Naive thymus-derived CD4-positive, alpha-beta T cell (primary cell): ENCODE measurements at regions not wholly inside any gene's neighbourhood (a gene's known extent, or its start where the extent isn't known, plus 50 kb on each side); places are given as distances from the start of the nearest gene placed in this dataset.

Source experiments
- ATAC-seq: fragments of 150-1000 bp; cut with Tn5 transposase; 2 replicates; pipeline ENCODE4 v1.10.0; 2021; ENCODE audit warnings: mild to moderate bottlenecking, moderate library complexity
- CTCF ChIA-PET: fragments of 350-600 bp; sonication (Branson Sonifier 250); formaldehyde crosslinking; loops from one replicate; lab custom pipeline; 2021; ENCODE audit warnings: antibody characterized with exemption; lab: Charles Lee
- POLR2A ChIA-PET: fragments of 350-600 bp; sonication (Branson Sonifier 250); formaldehyde crosslinking; loops from one replicate; lab custom pipeline; 2021; ENCODE audit warnings: antibody characterized with exemption, inconsistent platforms; lab: Charles Lee
- DNase-seq, 9 donors: peaks; one replicate each; pipeline versions ENCODE4 v3.0.0 to v3.0.0-alpha.2; 2020 to 2022; ENCODE audit warnings: mixed read lengths in 1 of 9
- H3K27ac ChIP-seq: one replicate; pipeline ENCODE4 v1.7.0; 2013; ENCODE audit warnings: mild to moderate bottlenecking, low read depth, low read length, moderate library complexity
- H3K27me3 ChIP-seq, 2 donors: one replicate each; pipeline ENCODE4 v1.7.0; 2013; ENCODE audit warnings: low read length in 2 of 2, mild to moderate bottlenecking in 2 of 2, moderate library complexity in 2 of 2; ENCODE audit not compliant: control insufficient read depth in 2 of 2, insufficient read depth in 2 of 2
- H3K36me3 ChIP-seq, 3 experiments: 1 replicate in 2 of 3; 2 replicates in 1 of 3; pipeline ENCODE4 v1.7.0; 2013; ENCODE audit warnings: low read length in 3 of 3, mild to moderate bottlenecking in 3 of 3, moderate library complexity in 1 of 3; ENCODE audit not compliant: insufficient read depth in 3 of 3, control insufficient read depth in 2 of 3
- H3K4me1 ChIP-seq, 2 donors: one replicate each; pipeline ENCODE4 v1.7.0; 2013; ENCODE audit warnings: low read length in 2 of 2, mild to moderate bottlenecking in 2 of 2, moderate library complexity in 1 of 2; ENCODE audit not compliant: control insufficient read depth in 2 of 2, insufficient read depth in 2 of 2
- H3K4me3 ChIP-seq: 2 replicates; pipeline ENCODE4 v1.7.0; 2013; ENCODE audit warnings: mild to moderate bottlenecking, low read length
- H3K9me3 ChIP-seq, 3 experiments: 1 replicate in 2 of 3; 2 replicates in 1 of 3; pipeline ENCODE4 v1.7.0; 2013; ENCODE audit warnings: low read length in 3 of 3; ENCODE audit not compliant: control insufficient read depth in 2 of 3
- H3K27ac Mint-ChIP-seq, 9 donors: one replicate each; pipeline ENCODE4 v1.8.0; 2020 to 2022; ENCODE audit warnings: mixed read lengths in 9 of 9, mild to moderate bottlenecking in 8 of 9, moderate library complexity in 5 of 9, inconsistent platforms in 2 of 9
- H3K27me3 Mint-ChIP-seq, 5 donors: one replicate each; pipeline ENCODE4 v1.8.0; 2021 to 2022; ENCODE audit warnings: mixed read lengths in 5 of 5, mild to moderate bottlenecking in 1 of 5
- H3K36me3 Mint-ChIP-seq, 5 donors: one replicate each; pipeline ENCODE4 v1.8.0; 2020 to 2022; ENCODE audit warnings: mixed read lengths in 5 of 5, mild to moderate bottlenecking in 3 of 5, inconsistent platforms in 1 of 5
- H3K4me1 Mint-ChIP-seq, 7 donors: one replicate each; pipeline ENCODE4 v1.8.0; 2020 to 2022; ENCODE audit warnings: mixed read lengths in 7 of 7, mild to moderate bottlenecking in 3 of 7, inconsistent platforms in 1 of 7
- H3K4me3 Mint-ChIP-seq, 10 donors: one replicate each; pipeline ENCODE4 v1.8.0; 2020 to 2022; ENCODE audit warnings: mild to moderate bottlenecking in 10 of 10, mixed read lengths in 10 of 10, moderate library complexity in 6 of 10, inconsistent platforms in 2 of 10
- H3K9me3 Mint-ChIP-seq, 11 donors: one replicate each; pipeline ENCODE4 v1.8.0; 2020 to 2022; ENCODE audit warnings: mixed read lengths in 11 of 11, mild to moderate bottlenecking in 4 of 11, inconsistent platforms in 1 of 11, moderate library complexity in 1 of 11
- intact Hi-C, 2 donors: fragments of 100-400 bp; cut with micrococcal nuclease; formaldehyde crosslinking; loops; one replicate each; pipeline ENCODE4 v1.15.1; 2023

- Mint-ChIP-seq H3K9me3 (peaks cover 0 to 8% (median 0%) of the 10 kb centered on the region in 11 donors), H3K27me3 (no peaks in the 10 kb centered on the region), H3K4me1 (no peaks in the 10 kb centered on the region), H3K36me3 (no peaks in the 10 kb centered on the region), H3K27ac (no peak overlapping the region), H3K4me3 (no peak overlapping the region)
- Histone ChIP-seq H3K27me3 (no peaks in the 10 kb centered on the region), H3K27ac (no peak overlapping the region), H3K36me3 (no peaks in the 10 kb centered on the region), H3K9me3 (no peaks in the 10 kb centered on the region), H3K4me1 (no peaks in the 10 kb centered on the region), H3K4me3 (no peak overlapping the region)
- POLR2A ChIA-PET = no interaction called here
- ATAC-seq (no peak), DNase-seq (no peak)
- CTCF ChIA-PET = no interaction called here
- intact Hi-C loops = no loop called here
Measured at GRCh38 chr9:79040671-79041070, 531.1 kb upstream of the TLE4 start.

DNA sequence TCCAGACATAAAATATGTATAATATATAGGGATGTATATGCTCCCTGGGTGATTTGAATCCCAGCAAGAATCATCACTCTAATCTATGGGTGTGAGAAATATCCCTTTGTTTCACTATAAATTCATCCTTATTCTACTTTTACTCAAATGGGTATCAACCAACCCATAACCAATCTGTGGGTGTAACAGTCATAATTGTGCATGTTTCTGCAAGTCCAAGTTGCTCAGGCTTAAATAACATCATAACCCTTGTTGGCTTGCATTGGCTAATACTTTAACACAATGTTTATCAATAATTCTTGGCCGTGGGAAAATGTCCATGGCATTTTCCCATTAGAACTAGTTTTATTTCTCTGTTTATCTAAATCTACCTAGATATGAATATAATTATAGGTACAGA lies 530.5 kb upstream of the TLE4 start:
- Histone ChIP-seq H3K4me3 (no peak overlapping the region), H3K9me3 (no peaks in the 10 kb centered on the region), H3K27ac (no peak overlapping the region), H3K27me3 (no peaks in the 10 kb centered on the region), H3K4me1 (no peaks in the 10 kb centered on the region), H3K36me3 (no peaks in the 10 kb centered on the region)
- intact Hi-C loops = no loop called here
- Mint-ChIP-seq H3K9me3 (peaks cover 0 to 8% (median 0%) of the 10 kb centered on the region in 11 donors), H3K27ac (no peak overlapping the region), H3K27me3 (no peaks in the 10 kb centered on the region), H3K4me3 (no peak overlapping the region), H3K36me3 (no peaks in the 10 kb centered on the region), H3K4me1 (no peaks in the 10 kb centered on the region)
- CTCF ChIA-PET = no interaction called here
- DNase-seq (no peak), ATAC-seq (no peak)
- POLR2A ChIA-PET = no interaction called here

GRCh38 chr9:79043916-79044315 lies 527.8 kb upstream of the TLE4 start:
- POLR2A ChIA-PET = no interaction called here
- intact Hi-C loops = no loop called here

GRCh38 chr9:79046401-79046800 lies 525.4 kb upstream of the TLE4 start:
- Histone ChIP-seq H3K27me3 (no peaks in the 10 kb centered on the region), H3K4me1 (no peaks in the 10 kb centered on the region), H3K9me3 (no peaks in the 10 kb centered on the region), H3K36me3 (no peaks in the 10 kb centered on the region), H3K27ac (no peak overlapping the region), H3K4me3 (no peak overlapping the region)
- H3K4me3 Mint-ChIP-seq = no peak overlapping the region
- intact Hi-C loops = no loop called here
- DNase-seq (no peak), ATAC-seq (no peak)
- H3K9me3 Mint-ChIP-seq = peaks cover 0 to 1% (median 0%) of the 10 kb centered on the region in 11 donors
- POLR2A ChIA-PET = no interaction called here
- no peaks in the 10 kb centered on the region for H3K4me1 Mint-ChIP-seq
- H3K27ac Mint-ChIP-seq = no peak overlapping the region
- H3K36me3 Mint-ChIP-seq = no peaks in the 10 kb centered on the region
- peaks cover 0 to 6% (median 0%) of the 10 kb centered on the region in 5 donors for H3K27me3 Mint-ChIP-seq
- CTCF ChIA-PET = no interaction called here

More at GRCh38 chr9:79043916-79044315, 527.8 kb upstream of the TLE4 start:
- Mint-ChIP-seq H3K4me1 (no peaks in the 10 kb centered on the region), H3K27me3 (no peaks in the 10 kb centered on the region), H3K4me3 (no peak overlapping the region), H3K27ac (no peak overlapping the region), H3K9me3 (peaks cover 0 to 3% (median 0%) of the 10 kb centered on the region in 11 donors), H3K36me3 (no peaks in the 10 kb centered on the region)
- CTCF ChIA-PET = no interaction called here
- H3K9me3 ChIP-seq = no peaks in the 10 kb centered on the region
- H3K4me3 ChIP-seq = no peak overlapping the region
- DNase-seq (no peak), ATAC-seq (no peak)
- no peaks in the 10 kb centered on the region for H3K27me3 ChIP-seq
- H3K4me1 ChIP-seq = no peaks in the 10 kb centered on the region
- no peaks in the 10 kb centered on the region for H3K36me3 ChIP-seq
- no peak overlapping the region for H3K27ac ChIP-seq

DNA sequence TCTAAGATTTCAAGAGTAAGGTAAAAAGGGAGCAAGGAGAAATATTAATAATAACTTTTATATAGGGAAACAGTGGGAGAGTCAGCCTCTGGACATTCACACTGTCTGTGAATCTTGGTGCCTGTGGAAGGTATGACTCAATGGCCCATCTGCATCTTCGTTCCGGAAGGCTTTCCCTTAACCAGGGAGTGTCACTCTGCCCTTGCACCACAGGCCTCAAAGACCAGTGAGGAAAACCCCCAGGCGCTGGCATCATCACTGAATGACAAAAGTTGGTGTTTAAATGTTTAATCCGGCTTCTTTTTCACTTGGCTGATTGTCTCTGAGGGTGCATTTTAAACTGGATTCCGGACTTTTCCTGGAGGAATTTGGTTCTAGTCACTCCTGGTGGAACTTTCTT lies 522.4 kb upstream of the TLE4 start:
- Histone ChIP-seq H3K4me1 (no peaks in the 10 kb centered on the region), H3K36me3 (no peaks in the 10 kb centered on the region), H3K9me3 (no peaks in the 10 kb centered on the region), H3K27me3 (no peaks in the 10 kb centered on the region), H3K4me3 (no peak overlapping the region), H3K27ac (no peak overlapping the region)
- Mint-ChIP-seq H3K27me3 (peaks cover 0 to 16% (median 0%) of the 10 kb centered on the region in 5 donors), H3K4me1 (no peaks in the 10 kb centered on the region), H3K27ac (no peak overlapping the region), H3K4me3 (no peak overlapping the region), H3K9me3 (peaks cover 0 to 5% (median 0%) of the 10 kb centered on the region in 11 donors), H3K36me3 (no peaks in the 10 kb centered on the region)
- intact Hi-C loops = no loop called here
- ChIA-PET POLR2A (no interaction called here), CTCF (no interaction called here)
- DNase-seq = no peak
- ATAC-seq = no peak

- Mint-ChIP-seq H3K9me3 (peaks cover 0 to 8% (median 0%) of the 10 kb centered on the region in 11 donors), H3K36me3 (no peaks in the 10 kb centered on the region), H3K27me3 (peaks cover 0 to 16% (median 0%) of the 10 kb centered on the region in 5 donors), H3K27ac (no peak overlapping the region), H3K4me1 (no peaks in the 10 kb centered on the region), H3K4me3 (no peak overlapping the region)
- intact Hi-C loops = no loop called here
- ATAC-seq = no peak
- Histone ChIP-seq H3K27ac (no peak overlapping the region), H3K4me3 (no peak overlapping the region), H3K4me1 (no peaks in the 10 kb centered on the region), H3K27me3 (no peaks in the 10 kb centered on the region), H3K9me3 (no peaks in the 10 kb centered on the region), H3K36me3 (no peaks in the 10 kb centered on the region)
- ChIA-PET CTCF (no interaction called here), POLR2A (no interaction called here)
- no peak for DNase-seq
Measured at GRCh38 chr9:79053598-79053997, 518.2 kb upstream of the TLE4 start.

DNA sequence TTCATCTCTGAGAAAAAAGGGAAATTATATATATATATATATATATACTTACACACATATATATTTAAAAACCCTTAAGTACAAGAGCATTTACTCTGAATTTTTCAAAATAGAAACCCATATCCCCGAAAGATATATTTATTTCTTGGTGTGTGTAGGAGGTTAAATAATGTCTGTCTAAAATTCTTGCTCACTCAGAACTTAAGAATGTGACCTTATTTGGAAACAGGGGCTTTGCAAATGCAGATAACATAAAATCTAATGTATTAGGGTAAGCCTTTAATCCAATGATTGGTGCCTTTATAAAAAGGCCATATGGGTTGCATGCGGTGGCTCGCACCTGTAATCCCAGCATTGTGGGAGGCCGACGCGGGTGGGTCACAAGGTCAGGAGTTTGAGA lies 517.3 kb upstream of the TLE4 start:
- DNase-seq = no peak
- Mint-ChIP-seq H3K4me1 (no peaks in the 10 kb centered on the region), H3K27ac (no peak overlapping the region), H3K36me3 (no peaks in the 10 kb centered on the region), H3K9me3 (peaks cover 0 to 9% (median under 1%) of the 10 kb centered on the region in 11 donors), H3K27me3 (peaks cover 0 to 16% (median 0%) of the 10 kb centered on the region in 5 donors), H3K4me3 (no peak overlapping the region)
- POLR2A ChIA-PET = no interaction called here
- H3K27ac ChIP-seq = no peak overlapping the region
- no peaks in the 10 kb centered on the region for H3K36me3 ChIP-seq
- no peaks in the 10 kb centered on the region for H3K4me1 ChIP-seq
- intact Hi-C loops = no loop called here
- no peak overlapping the region for H3K4me3 ChIP-seq
- no peaks in the 10 kb centered on the region for H3K9me3 ChIP-seq
- H3K27me3 ChIP-seq = no peaks in the 10 kb centered on the region
- no peak for ATAC-seq
- CTCF ChIA-PET = no interaction called here
